ENCODE measurements at regions not wholly inside any gene's neighbourhood (a gene's known extent, or its start where the extent isn't known, plus 50 kb on each side); places are given as distances from the start of the nearest gene placed in this dataset.
"Not testable (repeated sequence)": the region's sequence is repeated elsewhere in the genome, so short reads cannot be mapped to it uniquely, and the experiment has no call there.

- TF ChIP-seq, protein P1, sequence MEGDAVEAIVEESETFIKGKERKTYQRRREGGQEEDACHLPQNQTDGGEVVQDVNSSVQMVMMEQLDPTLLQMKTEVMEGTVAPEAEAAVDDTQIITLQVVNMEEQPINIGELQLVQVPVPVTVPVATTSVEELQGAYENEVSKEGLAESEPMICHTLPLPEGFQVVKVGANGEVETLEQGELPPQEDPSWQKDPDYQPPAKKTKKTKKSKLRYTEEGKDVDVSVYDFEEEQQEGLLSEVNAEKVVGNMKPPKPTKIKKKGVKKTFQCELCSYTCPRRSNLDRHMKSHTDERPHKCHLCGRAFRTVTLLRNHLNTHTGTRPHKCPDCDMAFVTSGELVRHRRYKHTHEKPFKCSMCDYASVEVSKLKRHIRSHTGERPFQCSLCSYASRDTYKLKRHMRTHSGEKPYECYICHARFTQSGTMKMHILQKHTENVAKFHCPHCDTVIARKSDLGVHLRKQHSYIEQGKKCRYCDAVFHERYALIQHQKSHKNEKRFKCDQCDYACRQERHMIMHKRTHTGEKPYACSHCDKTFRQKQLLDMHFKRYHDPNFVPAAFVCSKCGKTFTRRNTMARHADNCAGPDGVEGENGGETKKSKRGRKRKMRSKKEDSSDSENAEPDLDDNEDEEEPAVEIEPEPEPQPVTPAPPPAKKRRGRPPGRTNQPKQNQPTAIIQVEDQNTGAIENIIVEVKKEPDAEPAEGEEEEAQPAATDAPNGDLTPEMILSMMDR (IDR thresholded peaks at IDR 0.05; ENCODE audit: control extremely low read depth, extremely low read depth, low read depth, missing control alignments) = no peak
- CTCF ChIA-PET = interaction anchor here (0.9 to 1.7 kb wide), 4 partner anchors 11 to 92 kb away, joined by 3 to 4 read pairs (median 3); no protein-coding TSS in a partner anchor
- POLR2A ChIA-PET = no interaction called here
- DNase-seq (ENCODE audit: extremely low spot score) = no peak
Measured at GRCh38 chr15:70579766-70580165, 183.6 kb downstream of the UACA start.

GRCh38 chr15:70578196-70578595, 185.2 kb downstream of the UACA start:
- TF ChIP-seq, protein P1 (IDR thresholded peaks at IDR 0.05; ENCODE audit: control extremely low read depth, extremely low read depth, low read depth, missing control alignments) = no peak
- no peak for DNase-seq (ENCODE audit: extremely low spot score)
- CTCF ChIA-PET = interaction anchor here (0.6 kb wide), 1 partner anchor 225 kb away, joined by 3 read pairs; no protein-coding TSS in a partner anchor
- POLR2A ChIA-PET = no interaction called here

DNA sequence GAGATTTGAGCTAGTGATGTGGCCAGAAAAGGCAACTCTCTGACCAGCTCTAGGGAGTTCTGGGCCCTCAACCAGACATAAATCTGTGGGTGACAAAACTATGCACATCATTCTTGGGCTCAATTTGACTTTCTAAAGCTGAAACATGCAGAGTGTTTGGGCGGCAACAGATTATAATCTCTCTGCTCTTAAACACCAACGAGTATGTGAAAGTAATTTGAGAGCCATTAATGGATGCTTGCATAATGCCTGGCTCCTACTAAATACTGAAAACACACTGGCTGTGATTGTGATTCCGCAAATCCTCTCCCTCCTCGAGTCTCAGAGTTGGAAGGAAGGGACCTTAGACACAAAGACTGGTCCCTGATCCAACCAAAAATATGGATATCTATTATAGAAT, 186.7 kb downstream of the UACA start:
- TF ChIP-seq, protein P1 (IDR thresholded peaks at IDR 0.05; ENCODE audit: control extremely low read depth, extremely low read depth, low read depth, missing control alignments) = no peak
- ChIA-PET CTCF (interaction anchor here (1.1 to 1.4 kb wide), 2 partner anchors 15 to 65 kb away, joined by 3 to 4 read pairs; no protein-coding TSS in a partner anchor), POLR2A (no interaction called here)
- no peak for DNase-seq (ENCODE audit: extremely low spot score)

DNA sequence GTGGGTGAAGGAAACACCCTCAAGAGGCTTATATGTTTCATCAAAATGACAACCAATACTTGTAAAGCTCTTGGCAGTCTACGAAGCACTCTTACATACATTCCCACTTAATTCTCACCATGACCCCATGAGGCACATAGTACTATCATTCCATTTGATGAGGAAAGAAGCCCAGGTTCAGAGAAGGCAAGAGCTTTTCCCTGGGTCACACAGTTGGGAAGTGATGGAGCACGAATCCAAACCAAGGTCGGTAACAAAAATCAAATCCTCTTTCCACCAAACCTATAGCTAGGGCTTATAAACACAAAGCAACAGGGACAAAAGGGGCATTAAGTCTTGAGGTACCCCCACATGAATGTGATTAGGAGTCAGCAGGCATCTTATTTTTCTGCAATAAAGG, 187.1 kb downstream of the UACA start:
- TF ChIP-seq, protein P1 (IDR thresholded peaks at IDR 0.05; ENCODE audit: control extremely low read depth, extremely low read depth, low read depth, missing control alignments) = no peak
- CTCF ChIA-PET = interaction anchor here (1.1 to 1.4 kb wide), 2 partner anchors 14 to 64 kb away, joined by 3 to 4 read pairs; no protein-coding TSS in a partner anchor
- POLR2A ChIA-PET = no interaction called here
- no peak for DNase-seq (ENCODE audit: extremely low spot score)

- ChIA-PET POLR2A (no interaction called here), CTCF (interaction anchor here (1.1 to 1.4 kb wide), 3 partner anchors 8 to 63 kb away, joined by 3 to 4 read pairs (median 3); no protein-coding TSS in a partner anchor)
- TF ChIP-seq, protein P1 (IDR thresholded peaks at IDR 0.05; ENCODE audit: control extremely low read depth, extremely low read depth, low read depth, missing control alignments) = no peak
- no peak for DNase-seq (ENCODE audit: extremely low spot score)
Measured at GRCh38 chr15:70575231-70576226, 187.8 kb downstream of the UACA start.

DNA sequence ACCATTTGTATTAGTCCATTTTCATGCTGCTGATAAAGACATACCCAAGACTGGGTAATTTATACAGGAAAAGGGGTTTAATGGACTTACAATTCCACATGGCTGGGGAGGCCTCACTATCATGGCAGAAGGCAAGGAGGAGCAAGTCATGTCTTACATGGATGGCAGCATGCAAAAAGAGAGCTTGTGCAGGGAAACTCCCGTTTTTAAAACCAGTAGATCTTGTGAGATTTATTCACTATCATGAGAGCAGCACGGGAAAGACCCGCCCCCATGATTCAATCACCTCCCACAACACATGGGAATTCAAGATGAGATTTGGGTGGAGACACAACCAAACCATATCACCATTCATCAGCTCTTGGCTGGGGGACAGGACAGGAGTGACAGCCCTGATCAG, 189.0 kb downstream of the UACA start:
- CTCF ChIA-PET, POLR2A ChIA-PET: not testable (repeated sequence)

More for the DNA sequence above, 189.0 kb downstream of the UACA start:
- DNase-seq (ENCODE audit: extremely low spot score) = not testable (repeated sequence)

Data from GM10248 (cell line).